Esophagus squamous epithelium (tissue), 5 donors: ENCODE measurements at regions not wholly inside any gene's neighbourhood (a gene's known extent, or its start where the extent isn't known, plus 50 kb on each side); places are given as distances from the start of the nearest gene placed in this dataset.

Source experiments
- DNase-seq: peaks from one replicate; lab custom pipeline; 2025; lab: John Stamatoyannopoulos, UW
- H3K27ac ChIP-seq, 4 donors: fragments of 200-600 bp; sonication (generic); one replicate each; pipeline ENCODE4 v1.5.1; 2016 to 2019; ENCODE audit warnings: mild to moderate bottlenecking in 1 of 4
- H3K27me3 ChIP-seq, 4 donors: fragments of 200-600 bp; sonication (generic); 1 replicate in 3 of 4; 2 replicates in 1 of 4; pipeline versions ENCODE4 v1.5.1 to v1.6.0; 2017 to 2021; ENCODE audit warnings: antibody characterized with exemption in 1 of 4
- H3K36me3 ChIP-seq, 3 donors: fragments of 200-600 bp; sonication (generic); one replicate each; pipeline ENCODE4 v1.5.1; 2016 to 2019
- H3K4me1 ChIP-seq, 3 donors: fragments of 200-600 bp; sonication (generic); one replicate each; pipeline ENCODE4 v1.5.1; 2017 to 2019
- H3K4me3 ChIP-seq, 4 donors: fragments of 200-600 bp; sonication (generic); 1 replicate in 3 of 4; 2 replicates in 1 of 4; pipeline ENCODE4 v1.5.1; 2016 to 2019; ENCODE audit warnings: mild to moderate bottlenecking in 2 of 4, moderate library complexity in 1 of 4
- H3K9me3 ChIP-seq, 3 donors: fragments of 200-600 bp; sonication (generic); one replicate each; pipeline ENCODE4 v1.5.1; 2016 to 2019
- CTCF ChIP-seq, 6 experiments: fragments of 450-650 bp in 4 of 6; fragments of 200-600 bp in 2 of 6; sonication (generic) in 2 of 6; IDR thresholded peaks; one replicate each; pipeline ENCODE4 v1.5.1; 2016 to 2019; ENCODE audit warnings: antibody characterized with exemption in 6 of 6, mild to moderate bottlenecking in 4 of 6, moderate library complexity in 4 of 6
- POLR2A ChIP-seq, 4 donors: fragments of 450-650 bp; IDR thresholded peaks; one replicate each; pipeline ENCODE4 v1.6.1; 2017; ENCODE audit warnings: antibody characterized with exemption in 4 of 4, mild to moderate bottlenecking in 4 of 4, moderate library complexity in 3 of 4
- WGBS, 2 donors: methylation state at CpG; one replicate each; pipeline ENCODE4 v1.1.5; 2018; 5-methylcytosine and 5-hydroxymethylcytosine counted together
- intact Hi-C: fragments of 100-400 bp; cut with DNase I; formaldehyde crosslinking; loops from one replicate; pipeline ENCODE4 v1.15.0; 2022
- donor health status: DM: yes; HTN: yes; CAD: no.

DNA sequence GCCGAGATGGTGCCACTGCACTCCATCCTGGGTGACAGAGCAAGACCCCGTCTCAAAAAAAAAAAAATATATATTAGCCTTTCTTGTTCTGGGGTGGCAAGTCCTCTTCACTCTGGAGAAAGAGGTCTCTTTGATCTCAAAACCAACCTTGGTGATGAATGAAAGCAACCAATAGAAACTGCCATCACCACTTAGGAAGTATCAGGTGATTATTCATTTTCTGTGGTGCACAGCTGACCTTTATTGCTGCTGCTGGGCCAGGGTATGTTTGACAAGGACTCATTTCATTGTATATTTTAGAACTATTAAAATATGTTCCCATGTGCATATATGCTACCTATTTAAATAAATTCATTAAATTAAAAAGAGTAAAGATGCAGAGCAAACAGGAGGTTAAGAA, 76.0 kb upstream of the KIT start:
- Histone ChIP-seq H3K27ac (no peak overlapping the region), H3K36me3 (no peaks in the 10 kb centered on the region), H3K4me1 (peaks cover 0 to 8% (median 0%) of the 10 kb centered on the region in 3 donors), H3K27me3 (no peaks in the 10 kb centered on the region), H3K9me3 (no peaks in the 10 kb centered on the region), H3K4me3 (no peak overlapping the region)
- TF ChIP-seq CTCF (IDR thresholded peaks at IDR 0.05) (no peak), POLR2A (IDR thresholded peaks at IDR 0.05) (no peak)
- WGBS, 2 donors, result 54 to 75% methylated on average over 2 of the region's 2 CpGs
- intact Hi-C loops, result no loop called here
- no peak for DNase-seq

DNA sequence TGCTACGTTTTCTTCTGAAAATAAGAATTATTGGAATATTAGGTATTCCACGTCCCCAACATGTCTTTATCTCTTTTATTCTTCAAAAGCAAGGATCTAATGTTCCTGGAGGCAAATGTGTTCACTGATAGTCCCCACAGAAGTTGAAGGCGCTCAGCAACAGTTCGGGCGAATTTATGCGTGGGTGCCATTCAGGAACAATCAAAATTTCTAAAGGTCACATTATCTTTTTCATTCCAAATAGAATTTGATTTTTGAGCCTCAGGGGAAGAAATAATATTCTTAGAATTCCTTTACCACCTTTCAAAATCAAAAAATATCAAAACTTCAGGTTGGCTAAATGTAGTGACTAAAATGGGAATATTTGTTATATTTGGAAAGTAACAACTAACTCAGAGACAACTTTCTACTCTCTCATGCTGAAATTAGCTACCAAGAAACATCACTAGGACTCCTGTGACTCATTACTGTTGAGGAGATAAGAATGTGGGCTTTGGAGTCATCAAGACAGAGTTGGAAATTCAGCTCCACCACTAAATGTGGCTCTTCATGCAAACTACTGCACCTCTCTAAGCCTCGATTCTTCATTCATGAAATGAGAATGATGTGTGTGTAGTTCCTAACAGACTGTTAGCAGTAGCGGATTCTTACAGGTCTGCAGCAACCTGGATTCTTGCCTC, 72.3 kb upstream of the KIT start:
- H3K4me3 ChIP-seq, result no peak overlapping the region
- H3K36me3 ChIP-seq, result no peaks in the 10 kb centered on the region
- H3K9me3 ChIP-seq, result no peaks in the 10 kb centered on the region
- WGBS, 2 donors, result 83 to 93% methylated on average over 8 of the region's 8 CpGs
- peaks cover 0 to 34% (median 0%) of the 10 kb centered on the region in 3 donors for H3K4me1 ChIP-seq
- TF ChIP-seq CTCF (IDR thresholded peaks at IDR 0.05), result no peak
- no peak for TF ChIP-seq POLR2A (IDR thresholded peaks at IDR 0.05)
- no peak for DNase-seq
- no peaks in the 10 kb centered on the region for H3K27me3 ChIP-seq
- H3K27ac ChIP-seq, result no peak overlapping the region
- intact Hi-C loops, result no loop called here

- 43 to 61% methylated on average over 5 of the region's 5 CpGs for WGBS, 2 donors
- no peaks in the 10 kb centered on the region for H3K27me3 ChIP-seq
- H3K9me3 ChIP-seq, result no peaks in the 10 kb centered on the region
- DNase-seq, result no peak
- peaks cover 0 to 34% (median 0%) of the 10 kb centered on the region in 3 donors for H3K4me1 ChIP-seq
- no peaks in the 10 kb centered on the region for H3K36me3 ChIP-seq
- H3K4me3 ChIP-seq, result no peak overlapping the region
- H3K27ac ChIP-seq, result peak overlapping the region in 2 of 4 donors; percentile 19 to 42
- TF ChIP-seq CTCF (IDR thresholded peaks at IDR 0.05), result no peak
- intact Hi-C loops, result no loop called here
These were observed 71.3 kb upstream of the KIT start for GRCh38 chr4:54586320-54586955.

GRCh38 chr4:54587107-54587891, 70.5 kb upstream of the KIT start:
- TF ChIP-seq CTCF (IDR thresholded peaks at IDR 0.05), result no peak
- TF ChIP-seq POLR2A (IDR thresholded peaks at IDR 0.05), result no peak
- WGBS, 2 donors, result 61 to 77% methylated on average over 2 of the region's 2 CpGs
- H3K4me1 ChIP-seq, result peaks cover 0 to 34% (median 0%) of the 10 kb centered on the region in 3 donors
- no peaks in the 10 kb centered on the region for H3K9me3 ChIP-seq
- H3K27me3 ChIP-seq, result no peaks in the 10 kb centered on the region
- H3K4me3 ChIP-seq, result no peak overlapping the region
- no peaks in the 10 kb centered on the region for H3K36me3 ChIP-seq
- peak overlapping the region in 2 of 4 donors; percentile 25 to 68 for H3K27ac ChIP-seq
- DNase-seq, result no peak
- intact Hi-C loops, result no loop called here

GRCh38 chr4:54588404-54588803, 69.4 kb upstream of the KIT start:
- H3K27me3 ChIP-seq, result no peaks in the 10 kb centered on the region
- no peaks in the 10 kb centered on the region for H3K9me3 ChIP-seq
- 46 to 53% methylated on average over 4 of the region's 4 CpGs for WGBS, 2 donors
- no peak overlapping the region for H3K4me3 ChIP-seq
- peak overlapping the region; percentile 4 to 68 (median 51) for H3K27ac ChIP-seq
- H3K36me3 ChIP-seq, result no peaks in the 10 kb centered on the region
- no peak for TF ChIP-seq CTCF (IDR thresholded peaks at IDR 0.05)
- TF ChIP-seq POLR2A (IDR thresholded peaks at IDR 0.05), result no peak
- no peak for DNase-seq
- intact Hi-C loops, result no loop called here
- peaks cover 0 to 34% (median 0%) of the 10 kb centered on the region in 3 donors for H3K4me1 ChIP-seq
